ENCODE measurements at regions not wholly inside any gene's neighbourhood (a gene's known extent, or its start where the extent isn't known, plus 50 kb on each side); places are given as distances from the start of the nearest gene placed in this dataset.

DNA sequence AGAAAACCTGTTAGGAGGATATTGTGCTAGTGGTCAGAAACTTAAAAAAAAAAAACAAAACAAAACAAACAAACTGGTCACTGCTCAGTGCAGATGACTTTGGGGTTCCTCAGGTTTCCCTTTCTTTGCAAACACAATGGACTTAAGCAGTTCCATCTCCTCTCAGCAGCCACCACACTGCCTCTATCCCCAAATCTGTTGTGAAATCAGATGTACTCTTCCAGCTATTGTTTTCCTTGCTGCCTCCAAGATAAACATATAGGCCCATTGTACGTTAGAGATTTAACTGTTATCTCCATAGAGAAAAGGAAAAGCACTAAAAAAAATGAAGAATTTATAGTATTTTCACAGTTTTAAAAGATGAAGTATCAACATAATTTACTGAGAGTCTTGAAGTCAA is 147.1 kb downstream of the MPP7 start:
- in situ Hi-C loops (cut with HindIII; ENCODE audit: low pct_unique_long_range_greater_than_20kb, low sequenced_read_pairs): no loop called here
- no peak for DNase-seq (ENCODE audit: low read depth)

DNA sequence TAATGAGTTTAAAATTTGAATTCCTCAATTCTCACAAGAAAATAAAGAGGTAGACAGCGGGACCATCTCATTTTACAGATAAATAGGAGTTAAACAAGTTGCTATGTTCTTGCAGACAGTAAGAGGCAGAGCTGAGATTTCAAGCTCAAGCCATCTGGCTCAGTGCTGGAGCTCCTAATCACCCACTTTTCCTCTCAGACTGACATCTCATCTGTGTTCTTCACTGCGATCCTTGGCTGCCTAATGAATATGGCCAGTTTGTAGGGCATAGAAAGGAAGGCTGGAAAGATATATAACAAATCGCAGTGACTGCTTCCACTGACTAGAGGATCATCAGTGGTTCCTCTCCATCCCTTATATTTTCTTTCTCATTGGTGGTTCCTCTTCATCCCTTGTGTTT is 151.2 kb downstream of the MPP7 start:
- DNase-seq (ENCODE audit: low read depth): no peak
- in situ Hi-C loops (cut with HindIII; ENCODE audit: low pct_unique_long_range_greater_than_20kb, low sequenced_read_pairs): no loop called here

- in situ Hi-C loops (cut with HindIII; ENCODE audit: low pct_unique_long_range_greater_than_20kb, low sequenced_read_pairs): no loop called here
- DNase-seq (ENCODE audit: low read depth): no peak
Measured at GRCh38 chr10:28149746-28150145, 150.9 kb upstream of the ODAD2 start.

DNA sequence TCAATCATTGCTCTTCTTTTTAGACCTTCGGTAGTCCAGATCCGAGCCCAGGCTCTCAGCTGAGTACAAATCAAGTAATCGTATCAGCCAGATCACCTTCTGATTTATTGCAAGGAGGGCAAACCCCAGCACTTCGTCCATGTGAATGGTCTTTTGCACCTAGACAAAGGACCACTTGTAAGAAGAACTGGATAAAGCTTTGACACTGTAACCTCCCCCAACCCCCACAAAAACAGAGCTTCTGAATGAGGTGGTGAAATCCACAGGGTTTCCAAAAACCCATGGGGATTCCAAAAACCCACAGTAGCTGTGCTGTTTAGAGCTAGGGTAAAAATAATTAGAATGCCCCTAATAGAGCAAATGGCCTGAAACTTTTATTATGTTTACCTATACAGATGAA is 148.8 kb upstream of the ODAD2 start:
- DNase-seq (ENCODE audit: low read depth): no peak
- in situ Hi-C loops (cut with HindIII; ENCODE audit: low pct_unique_long_range_greater_than_20kb, low sequenced_read_pairs): no loop called here

- in situ Hi-C loops (cut with HindIII; ENCODE audit: low pct_unique_long_range_greater_than_20kb, low sequenced_read_pairs): no loop called here
- no peak for DNase-seq (ENCODE audit: low read depth)
Measured at GRCh38 chr10:28139138-28139537, 140.3 kb upstream of the ODAD2 start.

GRCh38 chr10:28137907-28138880 is 139.3 kb upstream of the ODAD2 start:
- DNase-seq (ENCODE audit: low read depth): no peak
- in situ Hi-C loops (cut with HindIII; ENCODE audit: low pct_unique_long_range_greater_than_20kb, low sequenced_read_pairs): no loop called here

- no peak for DNase-seq (ENCODE audit: low read depth)
- in situ Hi-C loops (cut with HindIII; ENCODE audit: low pct_unique_long_range_greater_than_20kb, low sequenced_read_pairs): no loop called here
Measured at GRCh38 chr10:28135258-28135657, 136.4 kb upstream of the ODAD2 start.

GRCh38 chr10:28130267-28130666 is 131.4 kb upstream of the ODAD2 start:
- DNase-seq (ENCODE audit: low read depth): no peak

DNA sequence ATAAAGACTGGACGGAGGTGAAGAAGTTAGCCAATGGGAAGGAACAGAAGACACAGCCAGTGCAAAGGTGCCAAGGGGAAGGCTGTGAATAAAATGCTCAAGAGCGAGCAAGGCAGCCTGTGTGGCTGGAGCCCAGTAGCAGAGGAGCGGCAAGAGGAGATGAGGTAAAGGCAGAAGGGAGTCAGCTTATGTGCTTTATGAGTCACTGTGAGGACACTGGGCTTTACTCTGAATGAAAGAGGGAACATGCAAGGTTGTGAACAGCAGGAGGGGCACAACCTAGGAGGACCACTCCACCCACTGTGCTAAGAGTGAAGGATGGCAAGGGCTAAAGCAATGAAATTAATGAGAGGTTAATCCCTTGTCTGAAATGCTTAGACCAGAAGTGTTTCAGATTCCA is 129.0 kb upstream of the ODAD2 start:
- in situ Hi-C loops (cut with HindIII; ENCODE audit: low pct_unique_long_range_greater_than_20kb, low sequenced_read_pairs): no loop called here
- no peak for DNase-seq (ENCODE audit: low read depth)

More at GRCh38 chr10:28130267-28130666, 131.4 kb upstream of the ODAD2 start:
- in situ Hi-C loops (cut with HindIII; ENCODE audit: low pct_unique_long_range_greater_than_20kb, low sequenced_read_pairs): no loop called here

DNA sequence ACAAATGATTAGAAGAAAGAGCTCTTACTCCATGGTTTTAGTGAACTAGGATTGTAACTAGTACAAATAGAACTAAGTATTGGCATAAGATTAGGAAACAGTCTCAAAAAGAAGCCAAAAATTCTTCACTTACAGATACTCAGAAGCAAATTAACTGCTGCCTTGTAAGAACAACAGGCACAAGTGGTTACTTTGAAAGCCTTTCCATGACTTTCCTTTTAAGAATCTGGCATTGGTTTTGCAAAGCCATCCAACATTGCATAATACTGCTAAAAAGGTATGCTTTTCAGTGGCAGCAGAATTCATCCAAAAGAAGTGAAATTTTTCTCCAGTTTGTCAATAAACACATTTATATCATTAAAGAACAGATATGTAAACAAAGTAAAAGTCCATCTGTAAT is 126.8 kb upstream of the ODAD2 start:
- DNase-seq (ENCODE audit: low read depth): no peak
- in situ Hi-C loops (cut with HindIII; ENCODE audit: low pct_unique_long_range_greater_than_20kb, low sequenced_read_pairs): no loop called here

DNA sequence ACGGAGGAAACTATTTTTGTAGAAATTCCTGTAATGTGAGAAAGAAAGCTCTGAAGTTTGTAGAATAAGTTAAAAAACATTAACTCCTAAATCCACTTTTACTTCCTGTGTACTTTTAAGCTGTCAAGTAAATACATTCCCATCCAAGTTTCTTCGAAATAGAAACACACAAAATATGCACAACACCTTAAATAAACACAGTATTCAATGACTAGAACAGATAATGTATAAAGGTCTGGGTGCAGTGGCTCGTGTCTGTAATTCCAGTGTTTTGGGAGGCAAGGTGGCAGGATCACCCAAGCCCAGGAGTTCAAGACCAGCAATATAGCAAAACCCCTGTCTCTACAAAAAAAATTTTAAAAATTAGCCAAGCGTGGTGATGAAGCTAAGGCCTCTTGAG is 121.9 kb upstream of the ODAD2 start:
- in situ Hi-C loops (cut with HindIII; ENCODE audit: low pct_unique_long_range_greater_than_20kb, low sequenced_read_pairs): no loop called here
- no peak for DNase-seq (ENCODE audit: low read depth)

DNA sequence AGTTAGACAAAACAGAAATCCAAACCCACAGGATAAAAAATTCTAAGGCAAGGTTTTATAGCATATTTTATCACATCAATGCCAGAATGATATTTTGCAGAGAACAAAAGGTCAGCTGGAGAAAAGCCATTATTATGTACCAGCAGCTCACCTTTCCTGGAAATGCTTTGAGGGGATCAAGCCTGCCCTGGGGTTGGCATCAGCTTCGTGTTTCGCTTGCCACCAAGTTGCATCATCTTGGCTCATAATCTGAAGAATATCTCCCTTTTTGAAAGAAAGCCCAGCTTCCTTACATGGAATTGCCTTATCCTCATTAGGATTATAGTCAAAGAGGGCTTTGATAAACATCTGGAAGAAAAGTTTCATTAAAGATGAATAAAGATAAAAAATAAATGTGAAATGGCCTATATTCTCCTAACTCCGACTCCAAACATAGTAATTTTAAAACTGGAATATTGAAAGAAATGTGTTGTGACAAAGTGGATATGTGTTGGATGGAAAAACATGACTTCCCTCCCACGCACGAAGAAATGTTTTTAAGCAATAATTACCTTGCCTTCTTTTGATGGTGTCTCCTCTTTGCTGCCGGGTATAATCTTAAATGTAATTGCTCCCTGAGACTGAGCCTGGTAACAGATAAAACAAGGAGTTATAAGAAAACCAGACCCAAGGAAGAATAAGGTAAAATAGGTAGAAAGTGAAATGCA is 121.3 kb upstream of the ODAD2 start:
- in situ Hi-C loops (cut with HindIII; ENCODE audit: low pct_unique_long_range_greater_than_20kb, low sequenced_read_pairs): no loop called here
- no peak for DNase-seq (ENCODE audit: low read depth)

DNA sequence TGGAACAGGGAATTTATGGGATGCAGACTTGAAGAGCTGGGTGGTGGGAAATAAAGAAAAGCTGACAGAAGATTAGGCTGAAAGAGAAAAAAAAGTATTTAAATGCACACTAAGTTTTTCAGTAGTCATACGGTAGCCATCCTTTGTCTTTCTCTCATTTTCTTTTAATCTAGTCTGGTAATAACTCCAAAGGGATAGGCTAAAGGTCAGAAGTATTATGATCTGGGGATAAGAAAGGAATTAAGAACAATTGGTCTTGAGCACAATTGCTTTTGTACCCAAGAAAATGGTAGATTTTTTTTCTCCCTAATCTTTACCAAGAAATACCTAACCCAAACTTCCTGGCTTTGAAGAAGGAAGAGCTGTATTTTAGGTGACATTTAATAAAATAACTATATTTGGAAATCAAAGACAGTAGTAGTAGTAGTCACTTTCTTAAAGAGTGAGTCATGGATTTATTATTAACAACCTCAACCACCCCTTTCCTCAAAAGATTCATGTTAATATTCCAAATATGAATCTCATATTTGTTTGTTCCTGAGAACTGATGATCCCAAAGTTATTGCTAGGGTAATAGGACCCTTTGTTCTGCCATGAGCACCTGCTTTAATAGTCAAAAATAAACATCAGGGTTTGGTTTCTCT is 120.2 kb upstream of the ODAD2 start:
- in situ Hi-C loops (cut with HindIII; ENCODE audit: low pct_unique_long_range_greater_than_20kb, low sequenced_read_pairs): no loop called here
- no peak for DNase-seq (ENCODE audit: low read depth)

GRCh38 chr10:28113202-28113601 is 114.3 kb upstream of the ODAD2 start:
- in situ Hi-C loops (cut with HindIII; ENCODE audit: low pct_unique_long_range_greater_than_20kb, low sequenced_read_pairs): no loop called here
- no peak for DNase-seq (ENCODE audit: low read depth)

DNA sequence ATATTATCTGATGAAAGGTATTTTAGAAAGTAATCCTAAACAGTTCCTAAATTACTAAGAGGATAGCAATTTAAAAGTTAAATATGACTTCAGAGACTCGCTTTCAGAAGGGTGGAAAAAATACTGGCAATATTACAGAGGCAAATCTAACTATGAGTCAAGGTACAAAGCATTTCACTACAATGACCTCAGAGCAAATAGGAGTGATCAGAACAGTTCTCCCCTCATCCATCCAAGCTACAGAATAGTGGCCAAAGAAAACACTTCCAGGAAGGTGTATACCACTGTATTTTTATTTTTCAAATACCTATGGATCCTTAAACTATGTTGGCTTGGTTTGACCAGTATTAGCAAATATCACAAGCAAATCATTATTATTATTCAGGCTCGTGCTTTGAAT is 112.8 kb upstream of the ODAD2 start:
- in situ Hi-C loops (cut with HindIII; ENCODE audit: low pct_unique_long_range_greater_than_20kb, low sequenced_read_pairs): no loop called here
- no peak for DNase-seq (ENCODE audit: low read depth)

DNA sequence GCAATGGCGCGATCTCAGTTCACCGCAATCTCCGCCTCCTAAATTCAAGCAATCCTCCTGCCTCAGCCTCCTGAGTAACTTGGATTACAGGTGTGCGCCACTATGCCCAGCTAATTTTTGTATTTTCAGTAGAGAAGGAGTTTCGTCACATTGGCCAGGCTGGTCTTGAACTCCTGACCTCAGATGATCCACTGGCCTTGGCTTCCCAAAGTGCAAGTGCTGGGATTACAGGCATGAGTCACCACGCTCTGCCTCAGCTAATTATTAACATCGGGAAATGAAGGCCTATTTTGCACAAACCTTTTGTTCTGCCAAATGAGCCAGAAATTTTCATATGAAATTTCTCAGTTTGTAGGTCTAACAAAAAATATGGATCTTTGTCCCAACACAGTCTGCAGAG is 106.7 kb upstream of the ODAD2 start:
- in situ Hi-C loops (cut with HindIII; ENCODE audit: low pct_unique_long_range_greater_than_20kb, low sequenced_read_pairs): no loop called here
- no peak for DNase-seq (ENCODE audit: low read depth)

DNA sequence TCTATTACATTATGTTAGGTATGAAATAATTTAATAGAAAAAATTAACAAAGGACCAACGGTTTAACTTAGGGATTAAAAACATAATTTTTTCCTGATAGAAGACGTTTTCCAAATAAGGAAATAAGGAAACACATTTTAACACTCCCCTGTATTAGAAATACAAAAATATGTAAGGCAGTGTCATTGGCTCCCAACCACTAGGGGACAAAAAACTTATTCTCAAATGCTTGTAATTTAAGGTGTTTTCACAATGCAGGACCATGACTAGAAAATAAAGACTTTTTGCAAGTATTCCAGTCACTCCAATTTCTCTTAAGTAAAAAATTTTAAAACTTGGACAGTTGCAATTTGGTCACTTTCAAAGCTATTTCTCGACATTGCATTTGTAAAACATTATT is 98.8 kb upstream of the ODAD2 start:
- no peak for DNase-seq (ENCODE audit: low read depth)
- in situ Hi-C loops (cut with HindIII; ENCODE audit: low pct_unique_long_range_greater_than_20kb, low sequenced_read_pairs): no loop called here

- no peak for DNase-seq (ENCODE audit: low read depth)
- in situ Hi-C loops (cut with HindIII; ENCODE audit: low pct_unique_long_range_greater_than_20kb, low sequenced_read_pairs): no loop called here
Measured at GRCh38 chr10:28095791-28096378, 97.0 kb upstream of the ODAD2 start.

GRCh38 chr10:28094121-28094520 is 95.2 kb upstream of the ODAD2 start:
- in situ Hi-C loops (cut with HindIII; ENCODE audit: low pct_unique_long_range_greater_than_20kb, low sequenced_read_pairs): no loop called here
- DNase-seq (ENCODE audit: low read depth): no peak
